ENCODE measurements at regions not wholly inside any gene's neighbourhood (a gene's known extent, or its start where the extent isn't known, plus 50 kb on each side); places are given as distances from the start of the nearest gene placed in this dataset.

DNA sequence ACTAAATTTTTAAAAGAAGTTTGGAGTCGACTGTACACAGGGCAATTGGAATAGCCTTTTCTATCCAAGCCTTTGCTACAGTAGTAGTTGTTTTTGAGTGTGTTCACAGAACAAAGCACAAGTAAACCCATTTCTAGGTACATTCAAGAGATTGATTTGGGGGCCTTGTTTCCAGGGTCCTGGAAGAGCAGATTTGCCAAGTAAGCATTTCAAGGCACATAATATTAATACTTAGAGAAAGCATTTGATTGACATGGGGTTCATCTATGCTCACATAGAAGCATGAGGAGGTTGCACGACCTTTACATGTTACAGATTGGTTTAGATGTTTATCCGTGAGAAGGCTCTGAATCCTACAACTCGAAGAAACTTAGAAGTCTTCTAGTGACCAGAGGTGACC, 324.1 kb downstream of the MYCN start:
- POLR2A ChIA-PET, result no interaction called here
- Histone ChIP-seq H3K27me3 (replicated peaks in 2 of 5; ENCODE audit: control insufficient read depth in 4 of 5, insufficient read depth in 5 of 5, low read length in 4 of 5) (peaks cover 0 to 9% (median 0%) of the 10 kb centered on the region in 5 experiments), H3K4me3 (ENCODE audit: control insufficient read depth in 1 of 7, extremely low read depth in 1 of 7, insufficient read depth in 4 of 7, low read depth in 2 of 7, low read length in 6 of 7) (no peak overlapping the region), H3K36me3 (ENCODE audit: control insufficient read depth in 4 of 4, insufficient read depth in 4 of 4, low read length in 3 of 4) (no peaks in the 10 kb centered on the region), H3K4me1 (ENCODE audit: control extremely low read depth in 1 of 4, control insufficient read depth in 4 of 4, insufficient read depth in 4 of 4, low read length in 3 of 4) (peaks cover 0 to 4% (median 0%) of the 10 kb centered on the region in 4 experiments), H3K9me3 (ENCODE audit: control extremely low read depth in 1 of 5, control insufficient read depth in 4 of 5, insufficient read depth in 2 of 5, low read depth in 1 of 5, low read length in 4 of 5) (no peaks in the 10 kb centered on the region), H3K27ac (ENCODE audit: insufficient read depth in 1 of 2, low read depth in 1 of 2, low read length in 2 of 2, poor library complexity in 1 of 2, severe bottlenecking in 2 of 2) (no peak overlapping the region)
- DNase-seq, result no peak
- 88% methylated on average over 3 of the region's 4 CpGs for WGBS (ENCODE audit: insufficient coverage)
- CTCF ChIA-PET, result no interaction called here

DNA sequence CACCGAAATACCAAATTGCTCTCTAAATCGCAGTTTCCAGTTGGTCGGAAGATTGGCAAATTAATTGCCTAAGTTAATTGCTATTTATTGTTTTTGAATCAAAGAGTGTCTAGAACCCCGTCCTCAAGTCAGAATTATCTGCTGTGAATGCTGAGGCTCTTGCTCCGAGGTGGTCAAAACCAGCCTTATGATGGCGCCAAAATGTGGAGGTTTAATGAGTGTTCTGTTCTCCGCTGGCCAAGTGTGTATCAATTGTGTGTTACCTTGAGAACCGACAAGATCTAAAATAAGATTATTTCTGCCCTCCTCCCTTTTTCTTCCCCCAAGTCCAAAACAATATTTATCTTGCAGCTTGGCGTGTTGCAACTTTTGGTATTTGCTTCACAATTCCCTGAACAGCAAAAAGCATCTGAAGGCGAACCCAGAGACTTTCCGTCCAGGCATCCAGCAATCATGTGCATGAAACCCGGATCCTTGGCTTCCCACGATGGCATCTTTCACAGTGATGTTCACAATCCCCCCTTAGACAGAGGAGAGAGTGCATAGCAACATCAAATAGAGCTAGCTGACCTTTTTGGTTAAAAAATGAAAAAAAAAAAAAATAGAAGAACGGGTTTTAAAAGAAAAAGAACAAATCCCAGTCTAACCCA, 323.0 kb downstream of the MYCN start:
- ChIA-PET POLR2A (interaction anchor here (0.7 kb wide), 1 partner anchor 1456 kb away, joined by 3 read pairs; no protein-coding TSS in a partner anchor), CTCF (interaction anchor here (0.6 to 0.9 kb wide), 2 partner anchors 21 to 40 kb away, joined by 3 read pairs; no protein-coding TSS in a partner anchor)
- no peak overlapping the region for H3K4me3 ChIP-seq (ENCODE audit: control insufficient read depth in 1 of 7, extremely low read depth in 1 of 7, insufficient read depth in 4 of 7, low read depth in 2 of 7, low read length in 6 of 7)
- H3K27me3 ChIP-seq (replicated peaks in 2 of 5; ENCODE audit: control insufficient read depth in 4 of 5, insufficient read depth in 5 of 5, low read length in 4 of 5), result peaks cover 0 to 16% (median 0%) of the 10 kb centered on the region in 5 experiments
- WGBS (ENCODE audit: insufficient coverage), result 98% methylated on average over 11 of the region's 14 CpGs
- H3K27ac ChIP-seq (ENCODE audit: insufficient read depth in 1 of 2, low read depth in 1 of 2, low read length in 2 of 2, poor library complexity in 1 of 2, severe bottlenecking in 2 of 2), result no peak overlapping the region
- H3K4me1 ChIP-seq (ENCODE audit: control extremely low read depth in 1 of 4, control insufficient read depth in 4 of 4, insufficient read depth in 4 of 4, low read length in 3 of 4), result peaks cover 0 to 4% (median 0%) of the 10 kb centered on the region in 4 experiments
- no peaks in the 10 kb centered on the region for H3K36me3 ChIP-seq (ENCODE audit: control insufficient read depth in 4 of 4, insufficient read depth in 4 of 4, low read length in 3 of 4)
- DNase-seq, result no peak
- H3K9me3 ChIP-seq (ENCODE audit: control extremely low read depth in 1 of 5, control insufficient read depth in 4 of 5, insufficient read depth in 2 of 5, low read depth in 1 of 5, low read length in 4 of 5), result no peaks in the 10 kb centered on the region

DNA sequence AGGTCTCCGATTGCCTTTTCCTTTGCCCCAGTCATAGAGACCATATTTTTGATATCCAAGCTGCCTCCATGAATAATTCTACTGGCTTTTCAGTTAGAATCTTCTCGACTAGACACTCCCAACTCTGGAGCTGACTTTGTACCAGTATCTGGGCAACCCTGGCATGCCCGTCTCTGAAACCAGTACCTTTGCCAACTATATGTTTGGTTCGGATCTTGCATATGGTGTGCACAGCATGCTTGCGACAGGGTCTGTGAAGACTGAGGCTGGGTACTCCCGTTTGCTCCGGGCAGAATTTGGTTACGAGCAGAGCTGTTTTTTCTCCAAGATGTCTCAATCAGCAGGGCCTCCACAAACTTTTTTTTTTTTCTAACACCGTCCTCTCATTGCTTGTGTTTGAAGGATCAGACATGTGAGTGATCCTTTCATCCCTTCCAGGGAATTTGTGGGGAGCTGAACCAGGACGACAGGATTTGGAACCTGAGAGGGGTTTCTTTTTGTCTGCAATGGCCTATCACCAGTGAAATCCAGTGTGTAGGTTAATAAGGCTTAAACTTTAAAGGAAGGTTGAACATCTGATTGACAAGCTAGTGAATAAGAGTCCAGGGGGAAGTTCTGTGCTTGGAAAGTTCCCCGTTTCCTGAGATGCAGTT, 322.3 kb downstream of the MYCN start:
- H3K4me3 ChIP-seq (ENCODE audit: control insufficient read depth in 1 of 7, extremely low read depth in 1 of 7, insufficient read depth in 4 of 7, low read depth in 2 of 7, low read length in 6 of 7), result no peak overlapping the region
- peaks cover 0 to 6% (median under 1%) of the 10 kb centered on the region in 4 experiments for H3K4me1 ChIP-seq (ENCODE audit: control extremely low read depth in 1 of 4, control insufficient read depth in 4 of 4, insufficient read depth in 4 of 4, low read length in 3 of 4)
- 95% methylated on average over 7 of the region's 11 CpGs for WGBS (ENCODE audit: insufficient coverage)
- ChIA-PET POLR2A (interaction anchor here (0.6 to 0.7 kb wide), 2 partner anchors 36 to 1457 kb away, joined by 3 read pairs; no protein-coding TSS in a partner anchor), CTCF (interaction anchor here (0.6 to 3.4 kb wide), 5 partner anchors 11 to 134 kb away, joined by 3 to 13 read pairs (median 3); no protein-coding TSS in a partner anchor)
- no peaks in the 10 kb centered on the region for H3K9me3 ChIP-seq (ENCODE audit: control extremely low read depth in 1 of 5, control insufficient read depth in 4 of 5, insufficient read depth in 2 of 5, low read depth in 1 of 5, low read length in 4 of 5)
- H3K36me3 ChIP-seq (ENCODE audit: control insufficient read depth in 4 of 4, insufficient read depth in 4 of 4, low read length in 3 of 4), result no peaks in the 10 kb centered on the region
- peaks cover 0 to 18% (median 0%) of the 10 kb centered on the region in 5 experiments for H3K27me3 ChIP-seq (replicated peaks in 2 of 5; ENCODE audit: control insufficient read depth in 4 of 5, insufficient read depth in 5 of 5, low read length in 4 of 5)
- H3K27ac ChIP-seq (ENCODE audit: insufficient read depth in 1 of 2, low read depth in 1 of 2, low read length in 2 of 2, poor library complexity in 1 of 2, severe bottlenecking in 2 of 2), result no peak overlapping the region
- DNase-seq, result no peak

DNA sequence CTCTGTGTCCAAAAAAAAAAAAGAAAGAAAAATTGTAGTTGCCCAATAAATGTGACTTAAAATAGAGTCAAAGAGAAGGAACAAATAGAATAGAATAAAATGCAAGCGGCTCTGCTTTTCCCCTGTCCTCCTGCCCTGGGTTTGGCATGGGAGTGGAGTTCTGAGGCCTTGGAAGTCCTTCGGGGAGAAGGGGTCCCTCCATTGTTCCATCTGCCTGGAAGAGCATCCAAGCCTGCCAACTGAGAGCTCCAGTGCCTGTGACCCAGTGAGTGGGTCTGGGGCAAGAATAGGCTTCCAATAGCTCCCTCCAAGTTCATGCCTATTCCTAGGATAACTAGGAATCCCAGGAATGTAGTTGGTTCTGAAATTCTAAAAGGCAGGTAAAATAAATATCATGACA, 321.4 kb downstream of the MYCN start:
- Histone ChIP-seq H3K27ac (ENCODE audit: insufficient read depth in 1 of 2, low read depth in 1 of 2, low read length in 2 of 2, poor library complexity in 1 of 2, severe bottlenecking in 2 of 2) (no peak overlapping the region), H3K4me1 (ENCODE audit: control extremely low read depth in 1 of 4, control insufficient read depth in 4 of 4, insufficient read depth in 4 of 4, low read length in 3 of 4) (peaks cover 0 to 14% (median 4%) of the 10 kb centered on the region in 4 experiments), H3K9me3 (ENCODE audit: control extremely low read depth in 1 of 5, control insufficient read depth in 4 of 5, insufficient read depth in 2 of 5, low read depth in 1 of 5, low read length in 4 of 5) (no peaks in the 10 kb centered on the region), H3K36me3 (ENCODE audit: control insufficient read depth in 4 of 4, insufficient read depth in 4 of 4, low read length in 3 of 4) (no peaks in the 10 kb centered on the region), H3K4me3 (ENCODE audit: control insufficient read depth in 1 of 7, extremely low read depth in 1 of 7, insufficient read depth in 4 of 7, low read depth in 2 of 7, low read length in 6 of 7) (no peak overlapping the region), H3K27me3 (replicated peaks in 2 of 5; ENCODE audit: control insufficient read depth in 4 of 5, insufficient read depth in 5 of 5, low read length in 4 of 5) (peaks cover 0 to 18% (median 0%) of the 10 kb centered on the region in 5 experiments)
- 93% methylated on average over 1 of the region's 2 CpGs for WGBS (ENCODE audit: insufficient coverage)
- DNase-seq, result no peak
- ChIA-PET POLR2A (no interaction called here), CTCF (interaction anchor here (0.6 to 3.4 kb wide), 3 partner anchors 12 to 135 kb away, joined by 3 to 13 read pairs (median 7); no protein-coding TSS in a partner anchor)

DNA sequence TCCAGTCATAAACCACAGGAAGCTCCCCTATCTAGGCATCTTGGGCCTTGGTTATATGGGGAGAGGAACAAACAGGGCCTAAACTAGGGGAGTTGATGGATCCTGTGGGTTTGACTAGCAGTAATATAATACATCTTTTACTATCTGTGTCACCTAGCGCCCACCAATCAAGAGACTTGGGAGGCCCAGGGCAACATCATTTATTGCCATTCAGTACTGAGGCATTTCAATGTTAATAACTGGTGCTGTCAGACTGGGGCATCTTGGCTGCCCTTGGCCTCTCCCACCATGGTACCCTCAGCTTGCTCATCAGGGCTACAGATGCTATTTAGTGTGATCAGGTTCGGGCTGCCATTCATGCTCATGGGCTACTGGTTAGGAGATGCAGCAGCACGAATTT, 320.7 kb downstream of the MYCN start:
- H3K4me1 ChIP-seq (ENCODE audit: control extremely low read depth in 1 of 4, control insufficient read depth in 4 of 4, insufficient read depth in 4 of 4, low read length in 3 of 4), result peaks cover 0 to 14% (median 5%) of the 10 kb centered on the region in 4 experiments
- CTCF ChIA-PET, result interaction anchor here (0.6 to 3.4 kb wide), 3 partner anchors 12 to 317 kb away, joined by 3 to 13 read pairs (median 7); no protein-coding TSS in a partner anchor
- 91% methylated on average over 3 of the region's 3 CpGs for WGBS (ENCODE audit: insufficient coverage)
- H3K4me3 ChIP-seq (ENCODE audit: control insufficient read depth in 1 of 7, extremely low read depth in 1 of 7, insufficient read depth in 4 of 7, low read depth in 2 of 7, low read length in 6 of 7), result no peak overlapping the region
- no peak for DNase-seq
- peaks cover 0 to 20% (median 0%) of the 10 kb centered on the region in 5 experiments for H3K27me3 ChIP-seq (replicated peaks in 2 of 5; ENCODE audit: control insufficient read depth in 4 of 5, insufficient read depth in 5 of 5, low read length in 4 of 5)
- H3K9me3 ChIP-seq (ENCODE audit: control extremely low read depth in 1 of 5, control insufficient read depth in 4 of 5, insufficient read depth in 2 of 5, low read depth in 1 of 5, low read length in 4 of 5), result no peaks in the 10 kb centered on the region
- H3K27ac ChIP-seq (ENCODE audit: insufficient read depth in 1 of 2, low read depth in 1 of 2, low read length in 2 of 2, poor library complexity in 1 of 2, severe bottlenecking in 2 of 2), result no peak overlapping the region
- POLR2A ChIA-PET, result interaction anchor here (0.6 kb wide), 1 partner anchor 598 kb away, joined by 3 read pairs; no protein-coding TSS in a partner anchor
- H3K36me3 ChIP-seq (ENCODE audit: control insufficient read depth in 4 of 4, insufficient read depth in 4 of 4, low read length in 3 of 4), result no peaks in the 10 kb centered on the region

DNA sequence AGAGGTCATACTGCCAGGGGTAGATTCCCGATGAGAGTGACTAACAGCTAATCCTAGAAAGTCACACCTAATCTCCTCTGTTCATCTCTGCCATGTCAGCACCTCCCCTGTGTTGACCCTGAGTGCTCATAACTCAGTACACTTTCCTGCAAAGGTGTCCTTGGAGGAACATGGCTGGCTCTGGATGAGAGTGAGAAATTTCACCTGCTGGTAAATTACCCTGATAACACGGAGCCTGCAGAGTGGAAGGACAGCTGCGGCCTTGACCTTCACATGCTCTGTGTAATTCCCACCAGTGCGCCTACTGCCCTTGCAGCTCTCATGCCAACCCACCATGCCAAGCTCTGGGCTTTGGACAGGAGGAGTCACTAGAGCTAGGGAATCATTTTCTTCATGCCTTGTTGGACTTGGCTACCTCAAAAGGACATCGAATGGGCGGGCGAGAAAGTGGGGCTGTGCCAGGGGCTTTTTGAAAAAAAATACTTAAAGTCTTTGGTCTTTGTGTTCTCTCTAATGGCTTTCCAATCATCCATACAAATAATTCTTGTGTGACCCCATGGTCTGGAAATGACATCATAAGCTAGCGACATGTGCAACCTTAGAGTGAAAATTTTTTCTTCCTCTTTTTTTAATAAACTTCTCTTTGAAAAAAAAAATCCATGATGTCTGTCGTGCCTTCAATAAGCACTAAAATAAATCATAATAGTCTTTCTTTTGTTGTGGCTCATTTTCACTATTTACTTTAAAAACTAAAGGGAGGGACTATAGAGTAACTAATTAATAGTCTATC, 319.9 kb downstream of the MYCN start:
- ChIA-PET POLR2A (interaction anchor here (0.6 kb wide), 1 partner anchor 598 kb away, joined by 3 read pairs; no protein-coding TSS in a partner anchor), CTCF (interaction anchor here (0.5 to 3.4 kb wide), 4 partner anchors 13 to 316 kb away, joined by 3 to 13 read pairs (median 3); no protein-coding TSS in a partner anchor)
- 80% methylated on average over 4 of the region's 9 CpGs for WGBS (ENCODE audit: insufficient coverage)
- Histone ChIP-seq H3K4me3 (ENCODE audit: control insufficient read depth in 1 of 7, extremely low read depth in 1 of 7, insufficient read depth in 4 of 7, low read depth in 2 of 7, low read length in 6 of 7) (no peak overlapping the region), H3K27ac (ENCODE audit: insufficient read depth in 1 of 2, low read depth in 1 of 2, low read length in 2 of 2, poor library complexity in 1 of 2, severe bottlenecking in 2 of 2) (no peak overlapping the region), H3K36me3 (ENCODE audit: control insufficient read depth in 4 of 4, insufficient read depth in 4 of 4, low read length in 3 of 4) (no peaks in the 10 kb centered on the region), H3K27me3 (replicated peaks in 2 of 5; ENCODE audit: control insufficient read depth in 4 of 5, insufficient read depth in 5 of 5, low read length in 4 of 5) (peaks cover 0 to 28% (median 0%) of the 10 kb centered on the region in 5 experiments), H3K4me1 (ENCODE audit: control extremely low read depth in 1 of 4, control insufficient read depth in 4 of 4, insufficient read depth in 4 of 4, low read length in 3 of 4) (peaks cover 0 to 14% (median 5%) of the 10 kb centered on the region in 4 experiments), H3K9me3 (ENCODE audit: control extremely low read depth in 1 of 5, control insufficient read depth in 4 of 5, insufficient read depth in 2 of 5, low read depth in 1 of 5, low read length in 4 of 5) (peaks cover 0 to under 1% (median 0%) of the 10 kb centered on the region in 5 experiments)
- peak; percentile 29 to 62 (median 54) for DNase-seq

Measured in common myeloid progenitor, CD34-positive (primary cell).